Neural progenitor cell (in vitro differentiated cells): ENCODE measurements at regions not wholly inside any gene's neighbourhood (a gene's known extent, or its start where the extent isn't known, plus 50 kb on each side); places are given as distances from the start of the nearest gene placed in this dataset.

Source experiments
- DNase-seq: peaks from one replicate; pipeline ENCODE4 v3.0.0-alpha.2; 2016; ENCODE audit warnings: low spot score
- H2AFZ ChIP-seq: fragments of 200-600 bp; sonication (generic); replicated peaks from 2 replicates; pipeline ENCODE4 v1.6.1; 2016; ENCODE audit warnings: antibody characterized with exemption
- H3F3A ChIP-seq: fragments of 200-600 bp; sonication (generic); 2 replicates; pipeline ENCODE4 v1.6.1; 2016; ENCODE audit warnings: antibody characterized with exemption, low read depth
- H3K27ac ChIP-seq: fragments of 200-600 bp; sonication (generic); 2 replicates; pipeline ENCODE4 v1.5.1; 2016; ENCODE audit warnings: mild to moderate bottlenecking
- H3K27me3 ChIP-seq: fragments of 200-600 bp; sonication (generic); 2 replicates; pipeline ENCODE4 v1.6.1; 2016; ENCODE audit warnings: mild to moderate bottlenecking, moderate library complexity
- H3K36me3 ChIP-seq: fragments of 200-600 bp; sonication (generic); 2 replicates; pipeline ENCODE4 v1.5.1; 2016
- H3K4me1 ChIP-seq: fragments of 200-600 bp; sonication (generic); 2 replicates; pipeline ENCODE4 v1.6.1; 2016; ENCODE audit warnings: mixed run types
- H3K4me2 ChIP-seq: fragments of 200-600 bp; sonication (generic); 2 replicates; pipeline ENCODE4 v1.6.1; 2016
- H3K4me3 ChIP-seq: fragments of 200-600 bp; sonication (generic); 2 replicates; pipeline ENCODE4 v1.5.1; 2016
- H3K79me2 ChIP-seq: fragments of 200-600 bp; sonication (generic); 2 replicates; pipeline ENCODE4 v1.6.1; 2016; ENCODE audit warnings: low read depth
- H3K9ac ChIP-seq: fragments of 200-600 bp; sonication (generic); 2 replicates; pipeline ENCODE4 v1.6.1; 2016
- H3K9me3 ChIP-seq: fragments of 200-600 bp; sonication (generic); 2 replicates; pipeline ENCODE4 v1.5.1; 2016; ENCODE audit warnings: low read depth
- H4K20me1 ChIP-seq: fragments of 200-600 bp; sonication (generic); 2 replicates; pipeline ENCODE4 v1.6.1; 2016; ENCODE audit warnings: low read depth
- H3K27ac Mint-ChIP-seq: 3 replicates; pipeline ENCODE4 v1.8.0; 2021; ENCODE audit warnings: mixed read lengths
- H3K27me3 Mint-ChIP-seq: 2 replicates; pipeline ENCODE4 v1.8.0; 2022; ENCODE audit warnings: low read depth, mild to moderate bottlenecking, inconsistent platforms, moderate library complexity, mixed read lengths; ENCODE audit not compliant: insufficient read depth
- H3K36me3 Mint-ChIP-seq: 3 replicates; pipeline ENCODE4 v1.8.0; 2021; ENCODE audit warnings: mixed read lengths
- H3K4me1 Mint-ChIP-seq: 3 replicates; pipeline ENCODE4 v1.8.0; 2021; ENCODE audit warnings: mixed read lengths
- H3K4me3 Mint-ChIP-seq: 3 replicates; pipeline ENCODE4 v1.8.0; 2021; ENCODE audit warnings: mild to moderate bottlenecking, moderate library complexity, mixed read lengths
- H3K9me3 Mint-ChIP-seq: 3 replicates; pipeline ENCODE4 v1.8.0; 2020; ENCODE audit warnings: mixed read lengths
- EZH2 ChIP-seq: fragments of 200-600 bp; sonication (generic); IDR thresholded peaks from 2 replicates; pipeline ENCODE4 v1.6.1; 2017; ENCODE audit warnings: antibody characterized with exemption, mild to moderate bottlenecking, moderate library complexity
- EZH2phosphoT487 ChIP-seq: fragments of 200-600 bp; sonication (generic); IDR thresholded peaks from 2 replicates; pipeline ENCODE4 v1.6.1; 2017; ENCODE audit warnings: antibody characterized with exemption
- TF ChIP-seq, protein P1 (sequence below): fragments of 200-600 bp; sonication (generic); IDR thresholded peaks from 2 replicates; pipeline ENCODE4 v1.5.1; 2017; ENCODE audit warnings: antibody characterized with exemption, mild to moderate bottlenecking

DNA sequence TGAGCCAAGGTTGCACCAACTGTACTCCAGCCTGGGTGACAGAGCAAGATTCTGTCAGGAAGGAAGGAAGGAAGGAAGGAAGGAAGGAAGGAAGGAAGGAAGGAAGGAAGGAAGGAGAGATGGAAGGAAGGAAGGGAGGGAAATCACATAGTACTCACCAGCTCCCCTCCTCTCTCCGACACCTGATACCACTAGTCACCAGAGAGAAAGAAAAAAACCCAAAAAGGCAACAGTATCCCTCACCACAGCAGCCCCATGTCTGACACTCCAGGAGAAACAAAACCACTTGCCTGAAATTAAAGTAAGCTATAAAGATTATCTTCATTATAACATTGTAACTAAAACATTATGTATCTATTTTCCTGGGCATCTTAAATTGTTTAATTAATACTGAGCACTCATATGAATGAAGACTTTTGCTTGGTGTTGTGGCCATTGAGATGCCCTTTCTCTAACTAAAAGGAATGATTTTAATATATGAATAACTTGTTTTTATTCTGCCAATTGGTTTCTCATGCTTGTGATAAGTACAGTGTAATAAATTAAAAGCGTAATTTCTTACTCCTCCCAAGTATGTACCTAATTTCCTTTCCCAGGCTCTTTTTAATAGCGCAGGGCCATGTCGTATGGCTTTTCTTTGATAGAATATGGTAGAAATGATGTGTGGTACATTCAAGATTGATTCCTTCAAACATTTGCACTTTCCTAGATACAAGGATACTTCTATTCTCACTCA, 390.0 kb downstream of the MMUT start:
- Mint-ChIP-seq H3K9me3 (no peaks in the 10 kb centered on the region), H3K27me3 (no peaks in the 10 kb centered on the region), H3K4me1 (peaks cover 3% of the 10 kb centered on the region), H3K4me3 (no peak overlapping the region), H3K27ac (no peak overlapping the region), H3K36me3 (no peaks in the 10 kb centered on the region)
- H3K27ac ChIP-seq, result no peak overlapping the region
- no peaks in the 10 kb centered on the region for H3K4me1 ChIP-seq
- H3K4me3 ChIP-seq, result no peak overlapping the region
- no peak for TF ChIP-seq EZH2
- no peak overlapping the region for H3K9ac ChIP-seq
- no peaks in the 10 kb centered on the region for H3K27me3 ChIP-seq
- no peaks in the 10 kb centered on the region for H3K36me3 ChIP-seq
- no peak for DNase-seq
- no peak overlapping the region for H3K4me2 ChIP-seq
- H3K9me3 ChIP-seq, result no peaks in the 10 kb centered on the region
- no peaks in the 10 kb centered on the region for H3K79me2 ChIP-seq
- H2AFZ ChIP-seq, result peak overlapping the region; percentile 17
- no peaks in the 10 kb centered on the region for H4K20me1 ChIP-seq
- H3F3A ChIP-seq, result no peaks in the 10 kb centered on the region

DNA sequence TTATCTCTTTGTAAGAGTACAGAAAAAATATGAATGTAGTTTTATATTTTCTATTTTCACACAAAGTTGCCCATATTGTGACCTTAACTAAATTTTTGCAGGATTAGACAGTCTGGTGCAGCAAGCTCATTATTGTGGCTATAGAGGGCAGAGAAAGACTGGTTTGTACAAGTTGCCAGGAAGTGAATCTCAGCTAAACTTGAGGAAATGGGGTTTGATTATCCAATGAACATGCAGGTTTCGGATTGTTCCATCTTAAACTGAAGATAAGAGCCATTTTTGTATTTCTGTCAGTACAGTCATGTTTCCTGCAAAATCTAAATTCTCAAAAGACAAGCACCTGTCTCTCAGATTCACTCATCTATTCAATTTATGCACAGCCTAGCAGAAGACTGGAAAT, 390.9 kb downstream of the MMUT start:
- Histone ChIP-seq H3K36me3 (no peaks in the 10 kb centered on the region), H4K20me1 (no peaks in the 10 kb centered on the region), H3K4me1 (no peaks in the 10 kb centered on the region), H3K4me2 (no peak overlapping the region), H2AFZ (no peak overlapping the region), H3K27ac (no peak overlapping the region), H3K79me2 (no peaks in the 10 kb centered on the region), H3K9me3 (no peaks in the 10 kb centered on the region), H3K9ac (no peak overlapping the region), H3K4me3 (no peak overlapping the region), H3K27me3 (no peaks in the 10 kb centered on the region), H3F3A (no peaks in the 10 kb centered on the region)
- Mint-ChIP-seq H3K27me3 (no peaks in the 10 kb centered on the region), H3K4me3 (no peak overlapping the region), H3K4me1 (peaks cover 3% of the 10 kb centered on the region), H3K36me3 (no peaks in the 10 kb centered on the region), H3K27ac (no peak overlapping the region), H3K9me3 (no peaks in the 10 kb centered on the region)
- no peak for DNase-seq
- no peak for TF ChIP-seq EZH2phosphoT487
- no peak for TF ChIP-seq EZH2
- TF ChIP-seq, protein P1, sequence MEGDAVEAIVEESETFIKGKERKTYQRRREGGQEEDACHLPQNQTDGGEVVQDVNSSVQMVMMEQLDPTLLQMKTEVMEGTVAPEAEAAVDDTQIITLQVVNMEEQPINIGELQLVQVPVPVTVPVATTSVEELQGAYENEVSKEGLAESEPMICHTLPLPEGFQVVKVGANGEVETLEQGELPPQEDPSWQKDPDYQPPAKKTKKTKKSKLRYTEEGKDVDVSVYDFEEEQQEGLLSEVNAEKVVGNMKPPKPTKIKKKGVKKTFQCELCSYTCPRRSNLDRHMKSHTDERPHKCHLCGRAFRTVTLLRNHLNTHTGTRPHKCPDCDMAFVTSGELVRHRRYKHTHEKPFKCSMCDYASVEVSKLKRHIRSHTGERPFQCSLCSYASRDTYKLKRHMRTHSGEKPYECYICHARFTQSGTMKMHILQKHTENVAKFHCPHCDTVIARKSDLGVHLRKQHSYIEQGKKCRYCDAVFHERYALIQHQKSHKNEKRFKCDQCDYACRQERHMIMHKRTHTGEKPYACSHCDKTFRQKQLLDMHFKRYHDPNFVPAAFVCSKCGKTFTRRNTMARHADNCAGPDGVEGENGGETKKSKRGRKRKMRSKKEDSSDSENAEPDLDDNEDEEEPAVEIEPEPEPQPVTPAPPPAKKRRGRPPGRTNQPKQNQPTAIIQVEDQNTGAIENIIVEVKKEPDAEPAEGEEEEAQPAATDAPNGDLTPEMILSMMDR, result no peak

DNA sequence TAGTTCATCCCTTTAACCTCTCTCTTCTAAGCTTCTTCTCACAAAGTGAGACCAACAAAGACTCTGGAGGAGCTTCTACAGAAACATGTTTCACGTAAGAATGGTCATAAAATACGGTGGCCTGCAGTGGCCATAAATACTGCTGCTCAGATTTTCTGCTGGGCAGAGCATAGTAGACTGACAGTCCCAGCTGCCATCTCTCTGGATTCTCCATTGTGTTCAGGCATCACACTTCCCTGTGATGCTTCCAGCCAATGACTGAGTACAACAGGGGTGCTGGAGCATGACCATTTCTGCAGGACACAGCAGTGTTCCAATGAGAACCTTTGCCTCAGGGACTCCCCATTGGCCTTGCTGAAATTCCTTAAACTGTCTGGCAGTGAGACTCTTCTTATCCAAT, 392.6 kb downstream of the MMUT start:
- no peaks in the 10 kb centered on the region for H3K36me3 ChIP-seq
- no peaks in the 10 kb centered on the region for H3F3A ChIP-seq
- H2AFZ ChIP-seq, result peak overlapping the region; percentile 19
- H3K27ac Mint-ChIP-seq, result no peak overlapping the region
- H3K36me3 Mint-ChIP-seq, result no peaks in the 10 kb centered on the region
- no peaks in the 10 kb centered on the region for H3K27me3 Mint-ChIP-seq
- no peaks in the 10 kb centered on the region for H3K79me2 ChIP-seq
- no peak overlapping the region for H3K4me3 ChIP-seq
- H3K27ac ChIP-seq, result no peak overlapping the region
- no peaks in the 10 kb centered on the region for H4K20me1 ChIP-seq
- peaks cover 3% of the 10 kb centered on the region for H3K4me1 Mint-ChIP-seq
- H3K9me3 ChIP-seq, result no peaks in the 10 kb centered on the region
- no peak overlapping the region for H3K9ac ChIP-seq
- H3K4me1 ChIP-seq, result no peaks in the 10 kb centered on the region
- no peaks in the 10 kb centered on the region for H3K27me3 ChIP-seq
- TF ChIP-seq, protein P1, result no peak
- TF ChIP-seq EZH2phosphoT487 (no peak), EZH2 (no peak)
- H3K4me2 ChIP-seq, result no peak overlapping the region
- no peaks in the 10 kb centered on the region for H3K9me3 Mint-ChIP-seq
- no peak for DNase-seq
- no peak overlapping the region for H3K4me3 Mint-ChIP-seq

DNA sequence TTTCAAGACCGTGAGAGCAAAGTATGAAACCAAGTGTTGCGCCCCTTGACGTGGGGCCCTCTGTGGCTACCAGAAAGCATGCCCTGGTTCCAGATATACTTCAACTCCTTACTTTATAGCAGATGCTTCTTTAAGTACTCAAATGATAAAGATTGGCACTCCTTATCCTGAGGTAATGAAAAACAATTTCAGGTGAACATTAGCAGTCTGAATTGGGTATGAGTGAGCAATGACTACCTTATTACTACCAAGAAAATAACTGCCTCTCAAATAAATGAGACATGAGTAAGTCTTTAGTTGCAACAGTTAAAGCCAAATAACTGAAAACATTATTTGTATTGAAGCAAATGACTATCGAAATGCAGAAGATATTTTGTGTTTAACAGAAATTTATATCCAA, 408.7 kb downstream of the MMUT start:
- Mint-ChIP-seq H3K4me3 (no peak overlapping the region), H3K9me3 (no peaks in the 10 kb centered on the region), H3K36me3 (no peaks in the 10 kb centered on the region), H3K4me1 (no peaks in the 10 kb centered on the region), H3K27me3 (no peaks in the 10 kb centered on the region), H3K27ac (no peak overlapping the region)
- Histone ChIP-seq H3K27ac (no peak overlapping the region), H3K4me1 (no peaks in the 10 kb centered on the region), H3K9ac (no peak overlapping the region), H3K4me3 (no peak overlapping the region), H3K79me2 (no peaks in the 10 kb centered on the region), H3K27me3 (no peaks in the 10 kb centered on the region), H4K20me1 (no peaks in the 10 kb centered on the region), H2AFZ (no peak overlapping the region), H3F3A (no peaks in the 10 kb centered on the region), H3K9me3 (no peaks in the 10 kb centered on the region), H3K4me2 (no peak overlapping the region), H3K36me3 (no peaks in the 10 kb centered on the region)
- DNase-seq, result no peak
- TF ChIP-seq, protein P1, result no peak
- no peak for TF ChIP-seq EZH2
- no peak for TF ChIP-seq EZH2phosphoT487
